Muscle of leg (tissue), 3 donors: ENCODE measurements at regions not wholly inside any gene's neighbourhood (a gene's known extent, or its start where the extent isn't known, plus 50 kb on each side); places are given as distances from the start of the nearest gene placed in this dataset.

Experiments used
- DNase-seq: peaks from one replicate; pipeline ENCODE4 v3.0.0; 2013
- H3K27ac ChIP-seq: one replicate; pipeline ENCODE4 v1.5.1; 2013; ENCODE audit warnings: mild to moderate bottlenecking, low read length, control low read depth
- H3K27me3 ChIP-seq: one replicate; pipeline ENCODE4 v1.6.1; 2013; ENCODE audit warnings: low read length; ENCODE audit not compliant: control insufficient read depth, insufficient read depth
- H3K36me3 ChIP-seq: one replicate; pipeline ENCODE4 v1.6.1; 2013; ENCODE audit warnings: low read length; ENCODE audit not compliant: control insufficient read depth, insufficient read depth
- H3K4me1 ChIP-seq: one replicate; pipeline ENCODE4 v1.6.1; 2013; ENCODE audit warnings: low read length; ENCODE audit not compliant: control insufficient read depth, insufficient read depth
- H3K4me3 ChIP-seq: one replicate; pipeline ENCODE4 v1.5.1; 2013; ENCODE audit warnings: low read length, control low read depth
- H3K9me3 ChIP-seq: replicated peaks from 2 replicates; pipeline ENCODE4 v1.6.1; 2013; ENCODE audit warnings: low read depth, low read length; ENCODE audit not compliant: control insufficient read depth
- WGBS: methylation state at CpG from one replicate; pipeline ENCODE4 v1.1.5; 2013; ENCODE audit warnings: missing lambda C conversion rate; ENCODE audit not compliant: insufficient coverage; 5-methylcytosine and 5-hydroxymethylcytosine counted together

- Histone ChIP-seq H3K27ac (no peak overlapping the region), H3K27me3 (no peaks in the 10 kb centered on the region)
- WGBS: no CpG with 5 or more reads among the region's 1 CpG
Observed at GRCh38 chr9:118215549-118215948, 511.3 kb downstream of the TLR4 start.

GRCh38 chr9:118222375-118222774, 518.2 kb downstream of the TLR4 start:
- Histone ChIP-seq H3K36me3 (no peaks in the 10 kb centered on the region), H3K4me3 (no peak overlapping the region), H3K4me1 (no peaks in the 10 kb centered on the region), H3K9me3 (no peaks in the 10 kb centered on the region), H3K27me3 (no peaks in the 10 kb centered on the region), H3K27ac (no peak overlapping the region)
- WGBS: no CpG with 5 or more reads among the region's 3 CpGs
- DNase-seq: no peak

More at GRCh38 chr9:118215549-118215948, 511.3 kb downstream of the TLR4 start:
- H3K9me3 ChIP-seq: no peaks in the 10 kb centered on the region
- H3K36me3 ChIP-seq: no peaks in the 10 kb centered on the region
- no peak overlapping the region for H3K4me3 ChIP-seq
- H3K4me1 ChIP-seq: no peaks in the 10 kb centered on the region
- DNase-seq: no peak

GRCh38 chr9:118223111-118223510, 518.9 kb downstream of the TLR4 start:
- Histone ChIP-seq H3K9me3 (no peaks in the 10 kb centered on the region), H3K4me3 (no peak overlapping the region), H3K27me3 (no peaks in the 10 kb centered on the region), H3K36me3 (no peaks in the 10 kb centered on the region), H3K4me1 (no peaks in the 10 kb centered on the region), H3K27ac (no peak overlapping the region)
- DNase-seq: no peak

GRCh38 chr9:118230329-118230728, 526.1 kb downstream of the TLR4 start:
- H3K27ac ChIP-seq: no peak overlapping the region
- H3K4me3 ChIP-seq: no peak overlapping the region
- H3K9me3 ChIP-seq: no peaks in the 10 kb centered on the region
- H3K36me3 ChIP-seq: no peaks in the 10 kb centered on the region
- DNase-seq: no peak
- no peaks in the 10 kb centered on the region for H3K27me3 ChIP-seq
- no peaks in the 10 kb centered on the region for H3K4me1 ChIP-seq
- WGBS: 50% methylated on average over 1 of the region's 1 CpG

DNA sequence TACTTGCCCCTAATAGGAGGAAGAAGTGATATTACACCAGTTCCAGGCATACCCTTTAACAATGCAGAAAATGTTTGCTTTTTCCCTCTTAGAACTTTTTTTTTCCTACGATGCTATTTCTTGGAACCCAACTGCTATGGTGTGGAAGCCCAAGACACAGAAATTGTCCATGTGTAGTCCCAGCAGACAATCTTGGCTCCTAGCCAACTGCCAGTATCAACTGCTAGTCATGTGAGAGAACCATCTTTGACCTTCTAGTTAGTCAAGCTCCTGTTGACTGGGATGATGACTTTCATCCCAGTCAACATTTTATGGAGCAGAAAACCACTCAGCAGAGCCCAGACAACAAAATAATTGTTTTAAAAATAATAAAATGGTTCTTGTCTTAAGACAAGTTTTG, 532.4 kb downstream of the TLR4 start:
- DNase-seq: no peak
- H3K4me1 ChIP-seq: no peaks in the 10 kb centered on the region
- WGBS: 50% methylated on average over 1 of the region's 1 CpG
- no peaks in the 10 kb centered on the region for H3K36me3 ChIP-seq
- H3K4me3 ChIP-seq: no peak overlapping the region
- H3K9me3 ChIP-seq: peaks cover 11% of the 10 kb centered on the region
- H3K27ac ChIP-seq: no peak overlapping the region
- H3K27me3 ChIP-seq: no peaks in the 10 kb centered on the region

- H3K4me1 ChIP-seq: no peaks in the 10 kb centered on the region
- H3K9me3 ChIP-seq: peaks cover 17% of the 10 kb centered on the region
- no peaks in the 10 kb centered on the region for H3K27me3 ChIP-seq
- H3K36me3 ChIP-seq: no peaks in the 10 kb centered on the region
- DNase-seq: no peak
- H3K4me3 ChIP-seq: no peak overlapping the region
- H3K27ac ChIP-seq: no peak overlapping the region
Observed at GRCh38 chr9:118238139-118238538, 533.9 kb downstream of the TLR4 start.

- no peaks in the 10 kb centered on the region for H3K36me3 ChIP-seq
- H3K4me3 ChIP-seq: no peak overlapping the region
- no peak overlapping the region for H3K27ac ChIP-seq
- no peak for DNase-seq
- H3K27me3 ChIP-seq: no peaks in the 10 kb centered on the region
- no CpG with 5 or more reads among the region's 2 CpGs for WGBS
- H3K9me3 ChIP-seq: peaks cover 7% of the 10 kb centered on the region
- no peaks in the 10 kb centered on the region for H3K4me1 ChIP-seq
Observed at GRCh38 chr9:118252027-118252426, 547.8 kb downstream of the TLR4 start.

- peaks cover 4% of the 10 kb centered on the region for H3K9me3 ChIP-seq
Observed at GRCh38 chr9:118262191-118262590, 558.0 kb downstream of the TLR4 start.

GRCh38 chr9:118263949-118264348, 559.7 kb downstream of the TLR4 start:
- no peaks in the 10 kb centered on the region for H3K4me1 ChIP-seq
- no peak overlapping the region for H3K4me3 ChIP-seq
- no peak overlapping the region for H3K27ac ChIP-seq
- no peak for DNase-seq
- H3K27me3 ChIP-seq: no peaks in the 10 kb centered on the region
- no peaks in the 10 kb centered on the region for H3K36me3 ChIP-seq
- H3K9me3 ChIP-seq: peaks cover 4% of the 10 kb centered on the region

More at GRCh38 chr9:118262191-118262590, 558.0 kb downstream of the TLR4 start:
- no peaks in the 10 kb centered on the region for H3K4me1 ChIP-seq
- H3K27ac ChIP-seq: no peak overlapping the region
- 50% methylated on average over 1 of the region's 1 CpG for WGBS
- H3K4me3 ChIP-seq: no peak overlapping the region
- DNase-seq: no peak
- no peaks in the 10 kb centered on the region for H3K27me3 ChIP-seq
- no peaks in the 10 kb centered on the region for H3K36me3 ChIP-seq

GRCh38 chr9:118268046-118268445, 563.8 kb downstream of the TLR4 start:
- Histone ChIP-seq H3K27me3 (no peaks in the 10 kb centered on the region), H3K4me3 (no peak overlapping the region), H3K9me3 (peaks cover 2% of the 10 kb centered on the region), H3K27ac (no peak overlapping the region), H3K36me3 (no peaks in the 10 kb centered on the region), H3K4me1 (no peaks in the 10 kb centered on the region)
- no CpG with 5 or more reads among the region's 6 CpGs for WGBS
- DNase-seq: no peak

DNA sequence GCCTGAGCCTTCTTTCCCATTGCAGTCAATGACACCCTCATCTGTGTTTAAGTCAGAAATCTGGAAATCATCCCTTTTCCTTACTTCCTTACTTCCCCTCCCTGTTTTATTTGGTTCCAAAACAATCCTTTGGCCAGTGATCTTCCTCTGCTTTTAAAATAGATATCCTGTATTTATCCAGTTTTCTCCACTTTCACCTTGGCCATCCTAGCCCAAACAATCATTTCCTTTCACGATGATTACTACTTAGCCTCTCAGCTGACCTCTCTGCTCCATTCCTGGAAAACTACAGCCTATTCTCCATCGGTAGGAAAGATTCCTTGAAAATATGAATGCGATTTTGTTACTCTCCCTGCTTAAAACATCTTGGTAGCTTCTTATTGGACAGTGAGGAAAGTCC, 565.4 kb downstream of the TLR4 start:
- WGBS: 20% methylated on average over 1 of the region's 3 CpGs
- no peak overlapping the region for H3K4me3 ChIP-seq
- H3K9me3 ChIP-seq: no peaks in the 10 kb centered on the region
- peak; percentile 51 for DNase-seq
- no peaks in the 10 kb centered on the region for H3K27me3 ChIP-seq
- H3K4me1 ChIP-seq: no peaks in the 10 kb centered on the region
- H3K36me3 ChIP-seq: no peaks in the 10 kb centered on the region
- no peak overlapping the region for H3K27ac ChIP-seq
